Uterus (tissue), 2 donors: ENCODE measurements at regions not wholly inside any gene's neighbourhood (a gene's known extent, or its start where the extent isn't known, plus 50 kb on each side); places are given as distances from the start of the nearest gene placed in this dataset.

Experiments
- CTCF ChIP-seq, 4 experiments: fragments of 200-600 bp in 2 of 4; fragments of 450-650 bp in 2 of 4; sonication (generic) in 2 of 4; IDR thresholded peaks; one replicate each; pipeline ENCODE4 v1.5.1; 2016 to 2019; ENCODE audit warnings: antibody characterized with exemption in 4 of 4, mild to moderate bottlenecking in 2 of 4, moderate library complexity in 1 of 4
- POLR2A ChIP-seq, 2 donors: fragments of 450-650 bp; IDR thresholded peaks; one replicate each; pipeline ENCODE4 v1.6.1; 2016; ENCODE audit warnings: antibody characterized with exemption in 2 of 2, mild to moderate bottlenecking in 1 of 2, moderate library complexity in 1 of 2

- TF ChIP-seq POLR2A (IDR thresholded peaks at IDR 0.05) (no peak), CTCF (IDR thresholded peaks at IDR 0.05) (no peak)
These were observed 217.0 kb downstream of the PDCD6IP start for GRCh38 chr3:34015204-34016142.
